OCI-LY3 (cell line): ENCODE measurements at regions not wholly inside any gene's neighbourhood (a gene's known extent, or its start where the extent isn't known, plus 50 kb on each side); places are given as distances from the start of the nearest gene placed in this dataset.

Experiments used
- EZH2phosphoT487 ChIP-seq: fragments of 200-600 bp; shearing (Covaris generic); IDR thresholded peaks from 2 replicates; pipeline ENCODE4 v1.6.1; 2018; ENCODE audit warnings: antibody characterized with exemption, mixed run types, low read depth
- TF ChIP-seq, protein P1 (sequence below): fragments of 200-600, 300-600 bp; sonication (generic); IDR thresholded peaks from 2 replicates; pipeline ENCODE4 v1.5.1; 2014; ENCODE audit warnings: antibody characterized with exemption, low read length, low read depth

DNA sequence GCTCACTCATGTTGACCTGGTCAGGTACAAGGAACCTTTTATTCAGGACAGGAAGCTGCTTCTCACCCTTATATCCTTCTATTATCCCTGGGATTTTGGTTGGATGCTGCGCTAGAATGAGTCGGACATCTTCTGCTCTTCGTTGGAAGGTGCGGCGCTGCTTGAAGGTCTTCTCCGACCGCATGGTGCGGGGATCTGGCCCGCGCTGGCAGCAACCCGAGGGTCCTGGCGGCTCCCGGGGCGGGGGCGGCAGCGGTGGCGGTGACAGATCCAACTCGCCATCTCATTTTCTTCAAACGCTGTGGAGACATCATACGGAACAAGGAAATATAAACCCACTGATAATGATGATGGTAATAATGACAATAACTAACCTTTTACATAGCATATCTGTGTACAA, 126.3 kb downstream of the ATXN7L3B start:
- TF ChIP-seq, protein P1, sequence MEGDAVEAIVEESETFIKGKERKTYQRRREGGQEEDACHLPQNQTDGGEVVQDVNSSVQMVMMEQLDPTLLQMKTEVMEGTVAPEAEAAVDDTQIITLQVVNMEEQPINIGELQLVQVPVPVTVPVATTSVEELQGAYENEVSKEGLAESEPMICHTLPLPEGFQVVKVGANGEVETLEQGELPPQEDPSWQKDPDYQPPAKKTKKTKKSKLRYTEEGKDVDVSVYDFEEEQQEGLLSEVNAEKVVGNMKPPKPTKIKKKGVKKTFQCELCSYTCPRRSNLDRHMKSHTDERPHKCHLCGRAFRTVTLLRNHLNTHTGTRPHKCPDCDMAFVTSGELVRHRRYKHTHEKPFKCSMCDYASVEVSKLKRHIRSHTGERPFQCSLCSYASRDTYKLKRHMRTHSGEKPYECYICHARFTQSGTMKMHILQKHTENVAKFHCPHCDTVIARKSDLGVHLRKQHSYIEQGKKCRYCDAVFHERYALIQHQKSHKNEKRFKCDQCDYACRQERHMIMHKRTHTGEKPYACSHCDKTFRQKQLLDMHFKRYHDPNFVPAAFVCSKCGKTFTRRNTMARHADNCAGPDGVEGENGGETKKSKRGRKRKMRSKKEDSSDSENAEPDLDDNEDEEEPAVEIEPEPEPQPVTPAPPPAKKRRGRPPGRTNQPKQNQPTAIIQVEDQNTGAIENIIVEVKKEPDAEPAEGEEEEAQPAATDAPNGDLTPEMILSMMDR = no peak
- TF ChIP-seq EZH2phosphoT487 = no peak
